ENCODE measurements at regions not wholly inside any gene's neighbourhood (a gene's known extent, or its start where the extent isn't known, plus 50 kb on each side); places are given as distances from the start of the nearest gene placed in this dataset.

DNA sequence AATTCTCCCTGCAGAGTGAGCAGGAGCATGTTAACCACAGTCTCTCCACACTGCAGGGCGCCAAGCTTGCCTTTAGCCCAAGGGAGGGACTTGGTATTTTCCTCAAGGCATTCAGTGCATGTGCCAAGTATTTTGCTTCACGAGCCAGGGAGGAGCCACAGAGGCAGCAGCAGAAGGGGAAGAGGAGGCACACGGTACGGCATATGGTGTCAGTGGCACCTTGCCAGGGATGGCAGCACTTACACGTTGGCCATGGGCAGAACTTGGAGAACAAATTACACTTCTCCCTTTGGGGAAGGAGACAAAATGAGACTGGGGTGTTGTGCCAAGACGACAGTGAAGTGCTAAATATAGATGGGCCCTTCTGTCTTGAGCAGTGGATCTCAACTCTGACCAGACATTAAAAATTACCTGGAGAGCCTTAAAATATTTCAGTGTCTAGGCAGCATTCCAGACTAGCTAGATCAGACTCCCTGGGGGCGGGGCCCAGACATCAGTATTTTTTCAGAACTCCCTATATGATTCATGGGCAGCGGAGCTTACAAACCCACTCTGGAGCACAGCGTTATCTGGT is 155.8 kb downstream of the DRD1 start (continued):
- TF ChIP-seq, protein P1, sequence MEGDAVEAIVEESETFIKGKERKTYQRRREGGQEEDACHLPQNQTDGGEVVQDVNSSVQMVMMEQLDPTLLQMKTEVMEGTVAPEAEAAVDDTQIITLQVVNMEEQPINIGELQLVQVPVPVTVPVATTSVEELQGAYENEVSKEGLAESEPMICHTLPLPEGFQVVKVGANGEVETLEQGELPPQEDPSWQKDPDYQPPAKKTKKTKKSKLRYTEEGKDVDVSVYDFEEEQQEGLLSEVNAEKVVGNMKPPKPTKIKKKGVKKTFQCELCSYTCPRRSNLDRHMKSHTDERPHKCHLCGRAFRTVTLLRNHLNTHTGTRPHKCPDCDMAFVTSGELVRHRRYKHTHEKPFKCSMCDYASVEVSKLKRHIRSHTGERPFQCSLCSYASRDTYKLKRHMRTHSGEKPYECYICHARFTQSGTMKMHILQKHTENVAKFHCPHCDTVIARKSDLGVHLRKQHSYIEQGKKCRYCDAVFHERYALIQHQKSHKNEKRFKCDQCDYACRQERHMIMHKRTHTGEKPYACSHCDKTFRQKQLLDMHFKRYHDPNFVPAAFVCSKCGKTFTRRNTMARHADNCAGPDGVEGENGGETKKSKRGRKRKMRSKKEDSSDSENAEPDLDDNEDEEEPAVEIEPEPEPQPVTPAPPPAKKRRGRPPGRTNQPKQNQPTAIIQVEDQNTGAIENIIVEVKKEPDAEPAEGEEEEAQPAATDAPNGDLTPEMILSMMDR (IDR thresholded peaks at IDR 0.05): no peak
- TF ChIP-seq, protein P2, sequence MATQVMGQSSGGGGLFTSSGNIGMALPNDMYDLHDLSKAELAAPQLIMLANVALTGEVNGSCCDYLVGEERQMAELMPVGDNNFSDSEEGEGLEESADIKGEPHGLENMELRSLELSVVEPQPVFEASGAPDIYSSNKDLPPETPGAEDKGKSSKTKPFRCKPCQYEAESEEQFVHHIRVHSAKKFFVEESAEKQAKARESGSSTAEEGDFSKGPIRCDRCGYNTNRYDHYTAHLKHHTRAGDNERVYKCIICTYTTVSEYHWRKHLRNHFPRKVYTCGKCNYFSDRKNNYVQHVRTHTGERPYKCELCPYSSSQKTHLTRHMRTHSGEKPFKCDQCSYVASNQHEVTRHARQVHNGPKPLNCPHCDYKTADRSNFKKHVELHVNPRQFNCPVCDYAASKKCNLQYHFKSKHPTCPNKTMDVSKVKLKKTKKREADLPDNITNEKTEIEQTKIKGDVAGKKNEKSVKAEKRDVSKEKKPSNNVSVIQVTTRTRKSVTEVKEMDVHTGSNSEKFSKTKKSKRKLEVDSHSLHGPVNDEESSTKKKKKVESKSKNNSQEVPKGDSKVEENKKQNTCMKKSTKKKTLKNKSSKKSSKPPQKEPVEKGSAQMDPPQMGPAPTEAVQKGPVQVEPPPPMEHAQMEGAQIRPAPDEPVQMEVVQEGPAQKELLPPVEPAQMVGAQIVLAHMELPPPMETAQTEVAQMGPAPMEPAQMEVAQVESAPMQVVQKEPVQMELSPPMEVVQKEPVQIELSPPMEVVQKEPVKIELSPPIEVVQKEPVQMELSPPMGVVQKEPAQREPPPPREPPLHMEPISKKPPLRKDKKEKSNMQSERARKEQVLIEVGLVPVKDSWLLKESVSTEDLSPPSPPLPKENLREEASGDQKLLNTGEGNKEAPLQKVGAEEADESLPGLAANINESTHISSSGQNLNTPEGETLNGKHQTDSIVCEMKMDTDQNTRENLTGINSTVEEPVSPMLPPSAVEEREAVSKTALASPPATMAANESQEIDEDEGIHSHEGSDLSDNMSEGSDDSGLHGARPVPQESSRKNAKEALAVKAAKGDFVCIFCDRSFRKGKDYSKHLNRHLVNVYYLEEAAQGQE (IDR thresholded peaks at IDR 0.05; ENCODE audit: low read depth, low read length): no peak
- TF ChIP-seq RAD21 (IDR thresholded peaks at IDR 0.05; ENCODE audit: low read length) (no peak), NRF1 (IDR thresholded peaks at IDR 0.05; ENCODE audit: low read depth, low read length) (no peak), CHD2 (IDR thresholded peaks at IDR 0.05; ENCODE audit: low read length, partially characterized antibody) (no peak)

DNA sequence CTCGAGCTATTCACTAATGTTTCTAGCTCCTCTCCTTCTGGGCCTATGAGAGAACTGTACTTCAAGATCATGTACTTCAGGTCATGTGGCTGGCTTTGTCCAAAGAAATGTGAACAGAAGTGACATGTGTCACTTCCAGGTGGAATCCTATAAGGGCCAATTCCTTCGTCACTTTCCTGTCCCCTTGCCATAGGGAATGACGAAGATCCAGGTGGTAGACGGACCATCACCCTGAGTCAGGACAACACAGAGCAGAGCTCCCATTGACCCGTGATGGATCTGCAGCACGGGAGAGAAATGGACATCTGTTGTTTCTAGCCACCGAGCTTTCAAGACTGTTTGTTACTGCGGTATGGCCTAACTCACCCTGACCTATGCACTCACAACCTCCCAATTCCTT is 157.0 kb downstream of the DRD1 start:
- Histone ChIP-seq H3K36me3 (replicated peaks in 1 of 2; ENCODE audit: control insufficient read depth in 1 of 2, insufficient read depth in 2 of 2, low read length in 1 of 2) (no peaks in the 10 kb centered on the region), H3F3A (replicated peaks; ENCODE audit: insufficient read depth) (peaks cover 4% of the 10 kb centered on the region), H2AFZ (ENCODE audit: low read depth) (no peak overlapping the region), H3K4me3 (ENCODE audit: low read depth in 2 of 2, low read length in 1 of 2) (no peak overlapping the region), H3K9me2 (no peaks in the 10 kb centered on the region), H3K27ac (ENCODE audit: low read depth in 2 of 2, low read length in 1 of 2) (no peak overlapping the region; a peak in 1 of 4 replicates), H3K9ac (no peak overlapping the region), H3K4me1 (ENCODE audit: control insufficient read depth in 1 of 2, insufficient read depth in 2 of 2, low read depth in 1 of 2, low read length in 1 of 2) (no peaks in the 10 kb centered on the region), H4K20me1 (ENCODE audit: insufficient read depth) (no peaks in the 10 kb centered on the region), H3K27me3 (ENCODE audit: insufficient read depth) (no peaks in the 10 kb centered on the region), H3K4me2 (no peak overlapping the region), H3K79me2 (ENCODE audit: insufficient read depth) (no peaks in the 10 kb centered on the region), H3K9me3 (no peaks in the 10 kb centered on the region)
- ChIA-PET CTCF (no interaction called here), POLR2A (no interaction called here)
- DNase-seq: no peak
- WGBS (ENCODE audit: low lambda C conversion rate): 36% methylated on average over 5 of the region's 8 CpGs
- TF ChIP-seq SIN3A (IDR thresholded peaks at IDR 0.05; ENCODE audit: borderline replicate concordance, low read depth, low read length) (no peak), TAF1 (IDR thresholded peaks at IDR 0.05; ENCODE audit: borderline replicate concordance, low read depth, low read length) (no peak), CHD2 (IDR thresholded peaks at IDR 0.05; ENCODE audit: low read length, partially characterized antibody) (no peak), GATA2 (CRISPR knock-in tag; IDR thresholded peaks at IDR 0.05) (no peak), JUND (IDR thresholded peaks at IDR 0.05) (no peak), FOXM1 (IDR thresholded peaks at IDR 0.05; ENCODE audit: low read depth) (no peak), NFIC (IDR thresholded peaks at IDR 0.05; ENCODE audit: borderline replicate concordance) (no peak)
- TF ChIP-seq, protein P2 (IDR thresholded peaks at IDR 0.05; ENCODE audit: low read depth, low read length): no peak

All from SK-N-SH (cell line).